Choroid plexus epithelial cell (primary cell): ENCODE measurements at regions not wholly inside any gene's neighbourhood (a gene's known extent, or its start where the extent isn't known, plus 50 kb on each side); places are given as distances from the start of the nearest gene placed in this dataset.

ENCODE experiments used
- DNase-seq: peaks from one replicate; pipeline ENCODE4 v3.0.0-alpha.2; 2010; ENCODE audit warnings: low read depth
- H3K4me3 ChIP-seq: 2 replicates; pipeline ENCODE4 v1.5.1; 2011; ENCODE audit warnings: low read depth, mild to moderate bottlenecking, control low read depth, low read length, moderate library complexity
- CTCF ChIP-seq: conservative IDR thresholded peaks from 2 replicates; pipeline ENCODE4 v1.5.1; 2011; ENCODE audit warnings: low read depth, mild to moderate bottlenecking, control low read depth, inconsistent platforms, low read length, moderate library complexity

DNA sequence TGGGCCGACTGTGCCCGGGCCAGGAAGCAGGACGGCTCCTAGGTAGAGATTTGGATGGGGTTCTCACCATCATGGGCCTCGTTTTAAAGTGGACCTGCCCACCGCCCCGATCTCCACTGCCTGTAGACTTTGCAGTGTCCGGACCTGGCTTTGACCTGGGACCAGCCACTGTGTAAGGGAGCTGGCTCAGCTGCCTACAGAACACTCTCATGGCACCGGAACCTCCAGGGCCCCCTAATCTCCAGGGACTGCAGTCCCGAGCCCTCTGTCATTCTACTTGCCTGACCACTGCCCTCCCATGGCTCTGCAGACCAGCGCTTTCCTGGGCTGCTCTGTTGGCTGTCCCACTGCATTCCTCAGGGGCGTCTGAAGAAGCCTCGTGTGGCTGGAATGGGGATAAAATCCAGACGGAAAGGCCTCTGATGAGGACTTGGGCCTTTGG lies 120.8 kb downstream of the GLI2 start:
- no peak overlapping the region for H3K4me3 ChIP-seq
- TF ChIP-seq CTCF, result peak; percentile 25
- peak; percentile 32 for DNase-seq

GRCh38 chr2:120857422-120857821 lies 121.8 kb downstream of the GLI2 start:
- no peak for DNase-seq
- TF ChIP-seq CTCF, result no peak
- H3K4me3 ChIP-seq, result no peak overlapping the region

DNA sequence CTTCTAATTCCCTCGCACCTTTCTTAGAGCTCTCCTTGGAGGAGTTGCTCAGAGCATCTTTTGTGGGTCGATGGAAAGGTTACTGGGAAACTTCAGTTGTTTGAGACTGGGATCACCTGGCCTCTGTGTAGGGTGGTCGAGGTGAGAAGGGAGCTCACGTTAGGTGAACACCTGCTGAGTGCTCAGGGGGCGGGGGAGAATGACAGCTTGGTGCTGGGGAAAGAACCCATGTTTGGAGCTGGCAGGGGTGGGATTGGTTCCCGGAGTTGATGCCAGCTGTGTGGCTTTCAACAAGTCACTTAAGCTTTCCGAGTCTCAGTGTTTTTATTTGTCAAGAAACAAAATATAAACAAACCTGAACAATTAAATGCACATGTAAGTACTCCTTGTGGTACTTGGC lies 122.3 kb downstream of the GLI2 start:
- TF ChIP-seq CTCF, result no peak
- H3K4me3 ChIP-seq, result no peak overlapping the region
- DNase-seq, result no peak

DNA sequence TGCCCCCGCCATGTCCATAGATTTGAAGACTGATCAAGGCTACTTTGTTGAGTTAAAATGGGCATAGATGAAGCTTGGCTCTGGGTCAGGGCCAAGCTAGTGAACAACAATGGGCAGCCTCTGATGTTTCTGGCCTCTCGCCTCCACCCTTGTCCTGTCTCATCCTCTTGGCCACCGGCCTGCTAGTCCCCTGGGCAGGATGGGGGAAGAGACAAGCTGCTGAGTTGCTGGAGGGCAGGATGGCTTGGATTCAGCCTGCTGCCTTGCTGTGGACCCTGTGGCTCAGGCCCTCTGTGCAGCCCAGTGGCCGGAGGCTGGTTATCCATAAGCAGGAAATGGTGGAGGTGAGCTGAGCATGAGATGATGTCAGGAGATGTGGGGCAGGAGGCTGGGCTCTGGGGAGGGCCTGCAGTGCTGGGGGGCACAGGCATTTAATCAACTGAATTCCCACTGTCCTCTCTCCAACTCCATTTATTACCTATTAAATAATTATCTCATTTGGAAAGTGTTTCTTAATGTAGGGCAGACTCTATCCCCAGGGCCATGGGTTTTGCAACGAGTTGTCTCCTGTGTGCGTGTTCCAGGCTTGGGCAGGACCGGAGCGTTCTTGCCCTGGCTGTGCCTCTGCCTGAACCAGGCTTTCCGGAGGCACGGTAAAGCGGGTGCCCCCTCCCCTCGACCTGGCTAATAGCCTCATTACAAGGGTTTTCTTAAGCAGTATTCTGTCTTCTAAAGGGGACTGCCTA lies 122.9 kb downstream of the GLI2 start:
- no peak for DNase-seq
- no peak overlapping the region for H3K4me3 ChIP-seq
- TF ChIP-seq CTCF, result no peak

- TF ChIP-seq CTCF, result no peak
- no peak for DNase-seq
- H3K4me3 ChIP-seq, result no peak overlapping the region
Observed at GRCh38 chr2:120859128-120859527, 123.5 kb downstream of the GLI2 start.

- DNase-seq, result no peak
- TF ChIP-seq CTCF, result no peak
- no peak overlapping the region for H3K4me3 ChIP-seq
Observed at GRCh38 chr2:120859814-120860578, 124.3 kb downstream of the GLI2 start.
